HG03442 (cell line): ENCODE measurements at regions not wholly inside any gene's neighbourhood (a gene's known extent, or its start where the extent isn't known, plus 50 kb on each side); places are given as distances from the start of the nearest gene placed in this dataset.
A peak's percentile ranks its signal among the peaks of the same experiment; 100 is the strongest.

ENCODE experiments used
- ATAC-seq: cut with Tn5 transposase; IDR thresholded peaks from one replicate; pipeline ENCODE4 v1.9.1; 2021; ENCODE audit warnings: mild to moderate bottlenecking, moderate library complexity; ENCODE audit not compliant: unreplicated experiment

- ATAC-seq, result no peak
Measured at GRCh38 chr2:21381421-21381820, 257.7 kb downstream of the TDRD15 start.

DNA sequence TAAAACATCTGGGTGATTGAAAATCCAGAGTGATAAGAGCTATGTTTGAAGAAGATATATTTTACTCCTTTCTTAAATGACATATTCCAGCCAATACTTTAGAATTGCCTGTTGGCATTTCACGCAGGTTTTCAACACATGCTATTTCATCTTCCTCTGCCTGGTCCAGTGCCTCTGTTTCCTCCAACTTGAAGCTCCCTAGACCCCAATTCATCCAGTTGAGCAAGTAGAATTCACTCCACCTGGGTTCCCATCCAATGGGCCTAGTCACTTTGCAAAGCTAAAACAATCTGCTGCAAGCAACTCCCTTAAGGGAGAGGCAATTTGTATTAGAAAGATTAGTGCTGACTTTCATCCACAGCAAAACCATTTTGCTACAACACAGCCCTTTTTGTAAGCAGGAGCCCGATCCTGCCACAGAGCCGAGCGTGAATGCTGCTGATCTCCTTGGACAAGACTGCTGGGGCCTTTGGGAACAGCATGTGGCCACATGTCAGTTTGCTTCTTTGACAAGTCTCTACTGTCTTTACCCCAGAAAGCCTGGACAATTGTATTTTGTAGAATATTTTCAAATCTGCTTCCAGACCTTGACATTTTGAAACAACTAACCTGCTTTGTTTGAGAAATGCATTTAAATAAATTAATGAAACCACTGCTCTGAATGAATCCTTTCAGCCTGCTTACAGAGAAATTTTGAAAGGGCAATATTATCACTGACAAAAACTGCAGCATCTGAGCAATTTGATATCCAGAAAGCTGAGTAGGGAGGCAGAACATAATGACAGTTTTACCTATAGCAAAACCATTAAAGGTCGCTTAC lies 259.1 kb downstream of the TDRD15 start:
- ATAC-seq, result no peak

- ATAC-seq, result no peak
Measured at GRCh38 chr2:21386666-21387065, 262.9 kb downstream of the TDRD15 start.

DNA sequence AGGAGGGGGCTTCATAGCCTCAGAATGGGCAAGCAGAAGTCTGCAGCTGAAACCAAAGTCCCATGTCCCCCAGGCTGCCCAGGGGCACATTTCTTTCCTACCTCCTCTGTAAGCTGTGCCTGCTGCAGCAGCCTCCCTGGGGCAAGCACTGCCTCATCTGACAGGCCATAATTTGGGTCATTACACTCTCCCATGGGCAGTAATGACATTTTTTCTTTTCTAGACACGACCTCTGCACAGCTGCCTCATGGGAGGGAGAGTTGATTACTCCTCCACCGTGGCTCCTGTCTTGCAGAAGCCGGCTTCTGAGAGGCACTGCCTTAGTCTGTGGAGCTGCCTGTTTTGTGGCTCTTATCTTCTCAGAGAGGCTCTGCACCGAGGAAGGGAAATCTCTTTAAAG lies 268.9 kb downstream of the TDRD15 start:
- ATAC-seq, result no peak

DNA sequence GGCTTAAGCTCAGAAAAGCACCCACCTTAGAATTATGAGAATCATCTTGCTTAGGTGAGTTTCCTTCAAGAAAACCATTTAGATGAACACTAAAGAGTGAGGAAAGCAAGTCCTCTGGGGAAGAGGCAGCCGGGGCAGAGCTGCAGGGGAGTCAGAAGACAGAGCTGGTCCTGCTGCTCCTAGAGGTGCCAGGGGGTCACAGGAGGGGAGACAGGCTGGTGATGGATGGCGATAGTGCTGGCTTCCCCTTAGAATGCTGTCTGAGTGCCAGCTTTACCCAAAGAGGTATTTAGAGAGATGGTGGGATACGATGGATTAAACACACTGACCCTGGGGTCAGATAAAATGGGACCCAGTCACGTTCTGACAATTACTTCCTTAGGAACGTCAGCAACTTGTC lies 269.4 kb downstream of the TDRD15 start:
- no peak for ATAC-seq

DNA sequence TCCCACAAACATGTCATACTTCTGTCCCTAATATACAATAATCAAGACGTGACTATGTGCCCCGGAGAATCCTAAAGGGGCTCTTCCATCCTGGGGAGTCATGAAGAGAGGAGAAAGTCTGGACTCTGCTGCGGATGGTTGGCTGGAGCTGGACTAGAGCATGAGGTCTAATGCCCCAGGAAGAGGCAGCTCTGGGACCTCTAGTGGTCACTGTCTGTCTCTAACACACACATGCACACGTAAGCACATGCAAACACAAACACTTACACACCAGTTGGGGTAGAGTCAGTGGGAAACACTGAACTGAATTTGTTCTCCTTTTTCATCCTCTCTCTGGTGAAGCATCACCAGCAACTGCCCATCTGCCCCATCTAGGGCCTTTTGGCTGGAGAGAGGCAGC lies 271.6 kb downstream of the TDRD15 start:
- peak; percentile 55 for ATAC-seq

GRCh38 chr2:21396252-21396651 lies 272.5 kb downstream of the TDRD15 start:
- no peak for ATAC-seq

DNA sequence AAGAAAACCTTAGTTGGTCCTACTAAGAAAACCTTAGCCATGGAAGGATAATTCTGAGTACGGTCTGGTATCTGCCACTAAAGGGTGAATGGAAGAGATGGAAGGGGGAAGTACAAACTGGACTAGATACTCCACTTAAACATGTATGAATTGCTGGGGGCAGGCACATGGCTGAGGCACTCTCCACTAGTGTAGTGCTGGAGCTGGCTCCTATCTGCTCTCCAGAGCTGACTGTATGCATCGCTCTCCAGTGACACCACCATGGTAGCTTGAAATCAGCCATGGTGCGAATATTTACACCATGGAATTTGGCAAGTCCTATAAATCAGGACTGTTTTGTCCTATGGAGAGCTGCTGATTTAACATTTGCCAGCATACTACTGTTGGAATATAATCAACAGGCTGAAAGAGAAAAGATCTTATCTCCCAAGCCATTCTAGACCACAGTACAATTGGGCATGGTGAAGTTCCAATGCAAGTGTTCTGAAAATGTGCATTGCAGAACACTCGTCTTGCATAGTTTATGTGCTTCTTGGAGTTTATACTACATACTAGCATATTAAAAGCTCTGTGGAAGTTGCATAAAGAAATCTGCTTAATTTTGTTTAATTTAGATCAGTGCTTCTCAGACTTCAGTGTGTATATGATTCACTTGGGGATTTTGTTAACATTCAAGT lies 277.4 kb downstream of the TDRD15 start:
- ATAC-seq, result no peak

- ATAC-seq, result no peak
Measured at GRCh38 chr2:21404137-21404536, 280.4 kb downstream of the TDRD15 start.

DNA sequence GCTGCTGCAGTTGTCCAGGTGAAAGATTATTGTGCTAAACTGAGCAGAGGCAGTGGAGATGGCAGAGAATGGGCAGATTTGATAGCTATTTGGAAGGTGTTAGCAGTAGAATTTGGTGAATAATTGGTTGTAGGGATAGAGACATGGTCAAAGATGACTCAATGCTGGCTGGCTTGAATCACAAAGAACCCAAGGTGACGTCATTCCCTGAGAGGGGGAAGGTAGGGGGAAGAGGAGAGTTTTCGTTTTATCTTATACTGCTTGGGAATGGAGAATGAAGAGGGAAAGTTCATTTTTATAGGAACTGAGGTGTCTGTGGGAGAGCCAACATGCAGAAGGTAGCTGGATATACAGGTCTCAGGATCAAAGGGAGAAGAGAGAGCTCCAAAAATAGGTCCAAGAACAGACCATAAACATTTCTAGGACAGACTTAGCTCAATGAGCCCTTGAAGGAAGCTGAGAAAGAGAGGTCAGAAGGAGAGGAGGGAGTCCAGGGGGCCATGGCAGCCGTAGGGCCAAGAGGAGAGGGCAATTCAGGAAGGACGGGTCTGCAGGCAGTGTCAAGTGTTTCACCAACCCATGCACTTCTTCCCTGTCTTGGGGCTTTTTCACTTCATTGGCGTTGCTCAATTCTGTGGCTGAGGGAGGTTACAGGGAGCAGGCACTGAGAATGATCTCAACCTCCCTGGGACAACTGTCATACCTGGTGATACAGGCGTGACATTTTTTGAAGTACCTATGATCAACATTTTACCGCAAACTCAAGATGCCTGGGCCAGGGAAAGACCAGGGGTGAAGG lies 281.3 kb downstream of the TDRD15 start:
- ATAC-seq, result no peak

- ATAC-seq, result no peak
Measured at GRCh38 chr2:21406386-21406785, 282.6 kb downstream of the TDRD15 start.

DNA sequence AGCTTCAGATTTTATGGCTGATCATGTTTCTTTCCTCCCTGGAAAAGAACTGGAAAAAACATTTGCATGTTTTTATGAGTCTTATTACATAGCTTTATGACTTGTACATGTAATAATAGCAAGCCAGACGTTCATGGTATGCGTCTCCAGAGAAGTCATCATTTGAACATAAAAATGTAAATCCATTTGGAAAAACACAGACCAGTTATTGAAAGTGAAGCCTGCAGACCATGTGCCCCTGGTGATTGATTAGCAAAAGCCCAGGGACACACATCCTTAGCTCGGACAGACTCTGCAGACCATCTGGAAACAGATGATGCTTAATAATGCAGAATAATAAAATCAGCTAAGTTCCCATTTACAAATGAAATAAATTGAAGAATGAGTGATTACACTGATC lies 283.1 kb downstream of the TDRD15 start:
- no peak for ATAC-seq

GRCh38 chr2:21407851-21408250 lies 284.1 kb downstream of the TDRD15 start:
- no peak for ATAC-seq

GRCh38 chr2:21411741-21412140 lies 288.0 kb downstream of the TDRD15 start:
- no peak for ATAC-seq

GRCh38 chr2:21412944-21413443 lies 289.2 kb downstream of the TDRD15 start:
- ATAC-seq, result no peak

- ATAC-seq, result no peak
Measured at GRCh38 chr2:21415234-21415633, 291.5 kb downstream of the TDRD15 start.

- ATAC-seq, result no peak
Measured at GRCh38 chr2:21416226-21416625, 292.5 kb downstream of the TDRD15 start.

GRCh38 chr2:21418456-21418855 lies 294.7 kb downstream of the TDRD15 start:
- ATAC-seq, result no peak

DNA sequence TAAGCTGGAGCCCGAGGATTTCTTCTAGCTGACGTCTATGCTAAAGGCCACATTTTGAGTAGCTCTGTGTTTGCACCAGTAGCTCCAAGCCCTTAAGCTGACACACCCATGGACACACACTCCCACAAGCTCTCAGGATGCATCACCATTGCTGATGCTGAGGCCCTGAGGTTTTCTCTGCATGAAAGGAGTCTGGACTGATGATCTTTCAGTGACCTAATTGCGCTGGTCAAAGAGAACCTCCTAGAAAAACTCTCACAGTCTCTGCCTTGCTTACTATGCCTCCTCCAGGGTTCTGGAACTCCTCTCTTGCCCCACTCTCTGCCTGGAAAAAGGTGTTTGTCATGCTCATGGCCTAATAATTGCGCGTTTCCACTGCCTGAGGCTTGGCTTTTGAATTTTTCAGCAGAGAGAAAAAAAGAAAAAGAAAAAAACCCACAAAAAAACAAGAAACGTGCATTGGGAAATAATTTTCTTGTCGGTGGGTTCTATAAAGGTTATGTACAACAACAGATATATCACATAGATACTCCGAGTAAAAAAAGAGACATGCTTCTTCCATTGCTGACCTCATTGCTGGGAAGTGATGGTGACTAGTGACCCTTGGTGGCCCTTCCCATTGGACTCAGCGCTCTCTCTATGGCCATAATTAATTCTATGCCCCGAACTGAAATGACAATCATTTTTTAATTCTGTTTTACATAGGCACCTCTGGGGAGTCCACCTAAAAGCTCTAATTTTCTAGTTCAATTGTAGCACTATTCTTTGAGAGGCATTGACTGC lies 297.0 kb downstream of the TDRD15 start:
- no peak for ATAC-seq

DNA sequence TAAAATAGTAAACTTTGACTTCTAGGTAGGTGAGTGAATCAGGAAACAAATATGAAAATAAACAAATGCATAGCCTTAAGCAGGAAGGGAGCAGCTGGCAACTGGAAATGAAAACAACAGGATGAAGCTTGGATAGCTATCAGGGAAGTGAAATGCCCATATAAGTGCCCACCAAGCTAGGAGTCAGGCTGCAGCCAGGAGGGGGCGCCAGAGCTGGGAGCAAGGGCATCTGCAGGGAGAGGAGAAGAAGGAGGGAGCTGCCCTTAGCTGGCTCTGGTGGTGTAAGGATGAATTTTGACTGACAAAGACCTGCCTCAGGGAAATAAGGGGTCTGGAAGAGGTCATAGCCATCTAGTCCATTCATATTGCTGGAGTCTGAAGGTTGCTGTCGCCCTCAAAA lies 298.3 kb downstream of the TDRD15 start:
- no peak for ATAC-seq
